ENCODE measurements at regions not wholly inside any gene's neighbourhood (a gene's known extent, or its start where the extent isn't known, plus 50 kb on each side); places are given as distances from the start of the nearest gene placed in this dataset.
"Not testable (repeated sequence)": the region's sequence is repeated elsewhere in the genome, so short reads cannot be mapped to it uniquely, and the experiment has no call there.

DNA sequence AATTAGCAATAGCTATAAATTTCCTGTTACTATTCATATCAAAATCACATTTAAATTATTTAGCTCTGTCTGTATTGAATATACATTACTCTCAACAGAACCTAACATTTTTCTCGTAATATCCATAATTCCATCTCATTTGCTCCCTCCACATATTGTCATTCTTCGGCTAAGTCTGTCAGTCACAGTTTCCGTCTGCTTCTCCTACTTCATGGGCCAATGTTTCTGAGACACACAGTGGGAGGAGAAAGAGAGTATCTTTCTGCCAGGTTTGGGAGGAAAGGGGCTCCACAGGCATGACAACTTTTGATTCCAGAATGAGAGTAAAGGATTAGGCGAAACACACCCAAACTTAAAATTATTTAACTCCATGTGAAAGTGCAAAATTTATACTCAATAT, 273.1 kb upstream of the SMIM21 start:
- TF ChIP-seq, protein P1, sequence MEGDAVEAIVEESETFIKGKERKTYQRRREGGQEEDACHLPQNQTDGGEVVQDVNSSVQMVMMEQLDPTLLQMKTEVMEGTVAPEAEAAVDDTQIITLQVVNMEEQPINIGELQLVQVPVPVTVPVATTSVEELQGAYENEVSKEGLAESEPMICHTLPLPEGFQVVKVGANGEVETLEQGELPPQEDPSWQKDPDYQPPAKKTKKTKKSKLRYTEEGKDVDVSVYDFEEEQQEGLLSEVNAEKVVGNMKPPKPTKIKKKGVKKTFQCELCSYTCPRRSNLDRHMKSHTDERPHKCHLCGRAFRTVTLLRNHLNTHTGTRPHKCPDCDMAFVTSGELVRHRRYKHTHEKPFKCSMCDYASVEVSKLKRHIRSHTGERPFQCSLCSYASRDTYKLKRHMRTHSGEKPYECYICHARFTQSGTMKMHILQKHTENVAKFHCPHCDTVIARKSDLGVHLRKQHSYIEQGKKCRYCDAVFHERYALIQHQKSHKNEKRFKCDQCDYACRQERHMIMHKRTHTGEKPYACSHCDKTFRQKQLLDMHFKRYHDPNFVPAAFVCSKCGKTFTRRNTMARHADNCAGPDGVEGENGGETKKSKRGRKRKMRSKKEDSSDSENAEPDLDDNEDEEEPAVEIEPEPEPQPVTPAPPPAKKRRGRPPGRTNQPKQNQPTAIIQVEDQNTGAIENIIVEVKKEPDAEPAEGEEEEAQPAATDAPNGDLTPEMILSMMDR (conservative IDR thresholded peaks at IDR 0.05; ENCODE audit: low read depth, low read length), result no peak
- no peak for DNase-seq (ENCODE audit: low read depth)
- H3K4me3 ChIP-seq (ENCODE audit: low read depth, low read length), result no peak overlapping the region

DNA sequence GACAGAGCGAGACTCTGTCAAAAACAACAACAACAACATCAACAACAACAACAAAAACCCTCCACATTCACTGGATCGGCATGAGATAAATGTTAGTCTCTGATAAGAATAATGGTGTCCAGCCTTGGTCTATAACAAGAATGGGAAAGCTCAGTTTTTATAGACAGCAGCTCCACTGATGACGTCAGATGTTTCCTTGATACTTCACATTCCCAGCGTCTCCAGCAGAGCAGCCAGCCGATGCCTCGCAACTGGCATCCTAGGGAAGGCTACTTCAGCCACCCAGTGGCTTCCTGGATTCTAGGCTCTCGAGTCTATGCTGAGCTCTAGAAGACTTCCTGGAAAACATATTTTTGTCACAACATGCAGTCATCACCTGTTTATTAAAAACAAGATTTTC, 271.4 kb upstream of the SMIM21 start:
- DNase-seq (ENCODE audit: low read depth), result no peak
- no peak overlapping the region for H3K4me3 ChIP-seq (ENCODE audit: low read depth, low read length)
- TF ChIP-seq, protein P1 (conservative IDR thresholded peaks at IDR 0.05; ENCODE audit: low read depth, low read length), result no peak

DNA sequence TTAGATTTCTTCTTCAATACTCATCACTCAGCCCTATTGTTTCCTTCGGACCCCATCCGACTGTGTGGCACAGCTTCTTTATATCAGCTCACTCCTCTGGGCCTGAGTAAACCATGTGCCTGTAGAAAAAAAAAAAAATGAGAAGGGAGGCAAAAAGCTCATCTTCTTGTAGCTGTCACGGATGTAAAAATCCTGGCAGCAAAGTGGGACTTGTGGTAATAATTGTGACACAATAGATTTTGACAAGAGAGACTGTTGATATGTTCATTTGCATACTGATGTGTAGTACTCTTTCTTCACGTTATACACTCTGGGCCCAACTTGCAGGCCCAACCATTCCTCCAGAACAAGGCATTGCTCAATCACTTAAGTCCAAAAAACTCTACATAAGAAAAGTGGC, 270.0 kb upstream of the SMIM21 start:
- H3K4me3 ChIP-seq (ENCODE audit: low read depth, low read length), result no peak overlapping the region
- no peak for DNase-seq (ENCODE audit: low read depth)
- TF ChIP-seq, protein P1 (conservative IDR thresholded peaks at IDR 0.05; ENCODE audit: low read depth, low read length), result no peak

DNA sequence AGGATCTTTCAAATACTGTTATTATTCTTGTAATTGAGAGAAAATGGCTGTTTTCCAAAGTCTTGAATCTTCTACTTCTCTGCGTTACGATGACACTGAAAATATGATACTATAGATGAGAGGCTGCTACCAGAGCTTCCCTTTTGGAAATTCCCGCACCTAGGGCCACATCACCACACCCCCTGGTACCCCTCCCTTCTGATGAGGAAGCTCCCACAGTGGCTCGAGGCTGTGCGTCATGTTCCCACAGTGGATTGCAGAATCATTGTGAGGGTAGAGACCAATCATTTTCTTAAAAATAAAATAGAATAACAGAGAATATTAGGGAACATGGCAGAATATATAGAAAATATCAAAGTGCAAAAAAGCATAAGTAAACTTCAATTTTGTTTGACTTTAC, 268.9 kb upstream of the SMIM21 start:
- no peak overlapping the region for H3K4me3 ChIP-seq (ENCODE audit: low read depth, low read length)
- DNase-seq (ENCODE audit: low read depth), result no peak
- TF ChIP-seq, protein P1 (conservative IDR thresholded peaks at IDR 0.05; ENCODE audit: low read depth, low read length), result no peak

DNA sequence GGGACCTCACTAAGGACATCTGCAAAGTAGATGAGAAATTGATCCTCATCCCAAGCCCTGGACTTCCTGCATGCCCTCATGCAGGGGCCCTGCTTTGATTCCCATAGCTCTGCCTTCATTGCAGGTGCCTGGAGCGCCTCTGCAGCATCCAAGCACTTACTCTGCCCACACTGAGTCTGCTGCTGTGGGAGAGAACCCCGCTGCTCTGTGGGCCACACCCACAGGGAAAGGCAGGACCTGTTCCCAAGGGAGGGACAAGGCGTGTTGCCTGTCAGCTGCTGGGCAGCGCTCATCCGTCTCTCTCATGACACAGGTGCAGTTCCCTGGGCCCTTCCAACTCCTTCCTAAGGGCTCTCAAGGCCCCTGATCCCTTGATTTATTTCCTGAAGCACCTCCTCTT, 266.8 kb upstream of the SMIM21 start:
- TF ChIP-seq, protein P1 (conservative IDR thresholded peaks at IDR 0.05; ENCODE audit: low read depth, low read length), result no peak
- no peak overlapping the region for H3K4me3 ChIP-seq (ENCODE audit: low read depth, low read length)
- DNase-seq (ENCODE audit: low read depth), result no peak

DNA sequence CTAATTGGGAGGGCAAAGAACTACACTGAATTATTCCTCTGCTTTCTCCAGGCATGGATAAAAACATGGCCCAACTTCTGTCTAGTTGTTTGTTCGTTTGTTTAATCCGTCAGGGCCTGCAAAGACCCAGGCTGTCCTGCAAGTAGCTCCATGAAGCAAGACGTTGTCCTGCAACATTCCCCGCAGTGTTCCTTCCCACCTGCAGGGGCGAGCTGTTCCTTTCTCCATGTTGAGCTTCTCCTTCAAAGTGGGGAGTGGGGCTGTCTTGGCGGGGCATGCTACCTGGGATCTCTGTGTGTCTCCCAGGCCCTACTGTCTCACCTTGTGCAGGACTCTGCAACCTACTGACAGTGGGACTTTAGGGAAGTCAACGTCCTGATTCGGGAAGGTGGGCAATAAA, 264.0 kb upstream of the SMIM21 start:
- no peak overlapping the region for H3K4me3 ChIP-seq (ENCODE audit: low read depth, low read length)
- no peak for DNase-seq (ENCODE audit: low read depth)
- TF ChIP-seq, protein P1 (conservative IDR thresholded peaks at IDR 0.05; ENCODE audit: low read depth, low read length), result no peak

DNA sequence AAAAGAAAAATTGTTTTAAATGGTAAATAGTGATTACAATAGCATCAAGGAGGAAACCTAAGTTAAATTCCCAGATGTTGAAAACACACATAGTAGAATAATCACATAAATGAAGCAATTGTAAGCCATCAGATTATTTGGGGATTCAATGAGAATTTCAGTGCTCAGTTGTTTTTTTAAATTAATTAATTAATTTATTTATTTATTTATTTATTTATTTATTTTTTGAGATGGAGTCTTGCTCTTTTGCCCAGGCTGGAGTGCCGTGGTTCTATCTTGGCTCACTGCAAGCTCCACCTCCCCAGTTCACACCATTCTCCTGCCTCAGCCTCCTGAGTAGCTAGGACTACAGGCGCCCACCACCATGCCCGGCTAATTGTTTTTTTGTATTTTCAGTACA, 262.8 kb upstream of the SMIM21 start:
- not testable (repeated sequence) for DNase-seq (ENCODE audit: low read depth); H3K4me3 ChIP-seq (ENCODE audit: low read depth, low read length)

DNA sequence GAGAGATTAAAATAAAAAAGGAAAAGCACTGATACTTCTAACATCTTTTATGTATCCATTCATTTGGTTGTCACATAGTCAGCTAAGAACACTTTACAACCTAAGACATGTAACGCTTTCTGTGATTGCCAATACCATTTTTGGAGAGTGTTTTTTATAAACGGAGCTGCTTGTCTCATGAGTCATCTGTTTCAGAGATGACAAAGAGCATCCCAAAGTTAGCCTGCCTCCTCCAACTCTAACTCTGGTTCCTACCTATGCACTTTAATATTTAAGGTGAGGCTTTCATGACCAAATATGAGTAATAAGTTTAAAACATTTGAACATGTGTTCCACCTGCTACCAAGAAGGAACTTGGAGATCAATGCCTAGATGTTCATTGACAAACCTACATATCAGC, 260.1 kb upstream of the SMIM21 start:
- no peak overlapping the region for H3K4me3 ChIP-seq (ENCODE audit: low read depth, low read length)
- no peak for DNase-seq (ENCODE audit: low read depth)

More for the DNA sequence above, 260.1 kb upstream of the SMIM21 start:
- TF ChIP-seq, protein P1 (conservative IDR thresholded peaks at IDR 0.05; ENCODE audit: low read depth, low read length), result no peak
